ENCODE measurements at regions not wholly inside any gene's neighbourhood (a gene's known extent, or its start where the extent isn't known, plus 50 kb on each side); places are given as distances from the start of the nearest gene placed in this dataset.

DNA sequence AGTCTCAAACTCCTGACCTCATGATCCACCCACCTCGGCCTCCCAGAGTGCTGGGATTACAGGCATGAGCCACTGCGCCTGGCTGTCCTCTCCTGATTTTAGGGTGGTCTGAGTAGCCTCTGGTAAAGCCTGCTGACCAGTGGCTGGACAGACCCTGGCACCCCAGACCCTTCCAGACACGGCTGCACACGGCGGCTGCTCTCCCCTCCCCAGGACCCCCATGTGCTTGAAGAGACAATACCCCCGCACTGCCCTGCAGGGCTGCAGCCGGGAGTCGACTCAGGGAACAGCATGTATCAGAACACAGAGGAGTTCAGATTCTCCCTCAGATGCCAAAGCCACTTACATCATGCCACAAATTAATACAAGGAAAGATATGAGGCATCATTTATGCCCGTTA is 58.3 kb upstream of the CFAP46 start:
- TF ChIP-seq CTCF (IDR thresholded peaks at IDR 0.05) (no peak), POLR2AphosphoS5 (IDR thresholded peaks at IDR 0.05) (no peak), POLR2A (IDR thresholded peaks at IDR 0.05; ENCODE audit: low read depth) (no peak), EP300 (IDR thresholded peaks at IDR 0.05) (no peak)

All from esophagus muscularis mucosa (tissue), 4 donors.